ENCODE measurements at regions not wholly inside any gene's neighbourhood (a gene's known extent, or its start where the extent isn't known, plus 50 kb on each side); places are given as distances from the start of the nearest gene placed in this dataset.
"Not testable (repeated sequence)": the region's sequence is repeated elsewhere in the genome, so short reads cannot be mapped to it uniquely, and the experiment has no call there.

DNA sequence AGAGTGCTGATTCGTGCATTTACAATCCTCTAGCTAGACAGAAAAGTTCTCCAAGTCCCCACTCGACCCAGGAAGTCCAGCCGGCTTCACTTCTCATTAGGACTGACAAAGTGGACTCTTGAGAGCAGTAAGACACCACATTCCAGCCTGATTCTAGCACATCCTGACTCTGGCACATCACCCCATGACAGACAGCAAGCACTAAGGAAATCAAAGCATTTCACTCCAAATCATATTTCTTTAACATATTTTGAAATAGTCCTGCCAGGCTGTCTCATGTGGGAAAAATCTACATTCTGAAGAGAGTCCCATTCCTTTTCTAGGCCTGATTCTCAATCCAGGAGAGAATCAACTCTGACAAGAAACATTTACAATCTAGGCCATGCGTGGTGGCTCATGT is 478.5 kb upstream of the AMELY start:
- DNase-seq: peak in 1 of 4 experiments; percentile 0

DNA sequence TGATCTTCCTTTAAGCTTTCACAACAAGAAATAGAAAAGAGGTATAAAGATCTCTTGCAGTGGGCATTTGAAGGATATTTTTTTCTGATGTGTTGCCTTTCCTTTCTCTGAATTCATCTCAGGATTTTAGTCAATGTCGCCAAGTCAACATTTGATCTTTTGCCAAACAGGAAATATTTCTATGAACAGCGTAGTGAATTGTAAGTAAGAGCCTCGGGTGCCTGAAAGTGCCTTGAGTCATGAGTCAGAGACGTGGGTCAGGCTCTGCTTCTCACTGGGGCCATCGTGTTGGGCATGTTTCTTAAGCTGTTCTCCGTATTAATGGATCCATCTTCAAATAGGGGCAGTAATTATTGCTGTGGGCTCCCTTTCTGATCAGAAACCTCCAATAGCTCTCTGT is 471.4 kb upstream of the AMELY start:
- no peak for DNase-seq

GRCh38 chrY:7377091-7377490 is 465.5 kb upstream of the AMELY start:
- DNase-seq: no peak

GRCh38 chrY:7374485-7374884 is 462.9 kb upstream of the AMELY start:
- DNase-seq: not testable (repeated sequence)

- DNase-seq: not testable (repeated sequence)
Measured at GRCh38 chrY:7371953-7372352, 460.4 kb upstream of the AMELY start.

GRCh38 chrY:7371026-7371425 is 459.5 kb upstream of the AMELY start:
- DNase-seq: not testable (repeated sequence)

DNA sequence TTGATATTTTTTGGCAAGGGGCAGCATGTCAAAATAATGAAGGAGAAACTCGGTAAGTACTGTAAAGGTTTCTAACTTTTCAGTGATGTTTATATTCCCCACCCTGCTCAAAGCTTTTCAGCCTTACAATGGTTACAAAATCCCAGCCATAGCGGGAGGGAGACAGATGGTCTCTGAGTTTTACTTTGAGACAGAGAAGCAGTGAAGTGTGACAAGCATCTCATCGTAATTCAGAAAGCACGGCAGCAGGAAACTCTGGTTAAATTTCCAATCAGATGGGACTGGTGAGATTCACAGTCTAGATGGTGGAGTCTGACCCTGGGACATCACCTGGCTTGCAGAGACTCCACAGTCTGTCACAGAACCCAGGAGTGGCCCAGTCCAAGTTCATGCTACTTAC is 448.0 kb upstream of the AMELY start:
- DNase-seq: no peak

DNA sequence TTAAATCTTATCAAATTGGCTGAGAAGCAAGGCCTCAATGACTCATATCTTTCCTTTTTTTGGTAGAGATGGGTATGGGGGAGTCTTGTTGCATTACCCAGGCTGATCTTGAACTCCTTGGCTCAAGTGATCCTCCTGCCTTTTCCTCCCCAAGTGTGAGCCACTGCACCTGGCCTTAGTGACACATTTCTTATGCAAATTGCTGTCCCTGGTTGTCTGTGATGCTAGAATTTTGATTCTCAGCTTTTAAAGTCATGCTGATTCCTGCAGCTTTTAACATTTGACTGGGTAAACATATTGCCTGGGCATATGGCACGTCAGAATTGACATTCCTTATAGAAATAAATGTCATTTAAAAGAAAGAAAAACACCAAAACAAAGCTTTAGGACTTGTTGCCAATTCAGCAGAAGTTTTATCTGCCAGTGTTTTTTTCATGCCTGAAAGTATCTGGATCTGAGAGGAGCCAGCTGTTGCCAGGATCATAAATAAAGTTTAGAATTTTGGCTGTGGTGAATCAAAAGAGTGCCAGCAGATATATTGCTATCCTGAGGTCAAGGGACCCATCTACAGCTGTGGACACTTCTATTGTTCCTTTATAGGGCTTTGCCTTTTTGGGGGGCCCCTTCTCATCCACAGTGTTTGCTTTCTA is 446.7 kb upstream of the AMELY start:
- DNase-seq: no peak

GRCh38 chrY:7355891-7356290 is 444.3 kb upstream of the AMELY start:
- not testable (repeated sequence) for DNase-seq

DNA sequence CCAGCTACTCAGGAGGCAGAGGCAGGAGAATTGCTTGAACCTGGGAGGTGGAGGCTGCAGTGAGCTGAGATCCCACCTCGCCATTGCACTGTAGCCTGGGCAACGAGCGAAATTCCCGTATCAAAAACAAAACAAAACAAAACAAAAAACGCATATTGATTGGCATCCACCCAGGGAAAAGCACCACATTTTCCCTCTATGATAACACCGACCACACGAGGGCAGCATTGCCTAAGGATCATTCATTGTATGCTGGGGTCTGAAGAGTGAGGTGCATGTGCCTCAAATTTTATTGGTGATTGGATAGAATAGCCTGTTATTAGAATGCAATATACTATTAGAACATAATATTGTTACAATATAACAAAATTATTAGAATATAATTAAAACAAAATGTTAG is 433.1 kb upstream of the AMELY start:
- peak in 1 of 4 experiments; percentile 12 for DNase-seq

- no peak for DNase-seq
Measured at GRCh38 chrY:7343261-7343660, 431.7 kb upstream of the AMELY start.

GRCh38 chrY:7342732-7343131 is 431.2 kb upstream of the AMELY start:
- peak in 1 of 4 experiments; percentile 0 for DNase-seq

- DNase-seq: peak in 1 of 4 experiments; percentile 0
Measured at GRCh38 chrY:7339391-7340087, 428.0 kb upstream of the AMELY start.

DNA sequence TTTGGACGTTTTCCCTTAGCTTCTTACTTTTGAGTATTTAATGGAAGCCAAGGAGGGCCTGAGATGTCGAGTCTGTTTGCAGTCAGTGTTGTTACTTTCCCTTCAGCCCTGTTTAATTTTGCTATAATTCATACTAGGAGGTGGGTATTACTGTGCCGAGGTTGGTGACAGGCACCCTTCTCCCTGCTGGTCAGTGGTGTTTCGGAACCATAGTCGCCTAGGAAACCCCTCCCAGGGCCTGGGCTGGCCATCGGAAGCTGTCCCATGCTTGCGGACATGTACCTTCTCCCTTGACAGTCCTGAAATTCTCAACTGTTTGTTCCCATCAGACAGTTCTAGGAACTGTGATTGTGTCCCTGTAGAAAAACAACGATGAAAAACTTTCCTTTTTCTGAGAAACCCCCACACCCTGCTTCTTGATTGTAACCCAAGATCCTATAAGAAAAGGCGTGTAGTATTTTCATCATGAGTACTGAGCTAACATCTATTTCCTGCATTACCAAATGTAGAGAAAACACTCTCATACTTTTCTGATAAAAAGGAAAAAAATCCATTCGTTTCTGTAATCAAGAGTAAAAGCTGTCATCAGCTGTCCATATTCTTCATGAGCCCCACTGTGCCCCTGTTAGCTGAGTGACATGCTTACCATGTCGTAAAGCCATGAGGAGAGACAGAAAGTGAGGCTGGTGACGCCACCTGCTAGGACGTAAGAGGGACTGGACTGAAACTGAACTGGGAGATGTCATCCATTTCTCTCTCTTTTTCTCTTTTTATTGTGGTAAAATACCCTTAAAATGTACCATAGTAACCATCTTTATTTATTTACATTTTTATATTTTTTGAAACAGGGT is 424.7 kb upstream of the AMELY start:
- DNase-seq: no peak

DNA sequence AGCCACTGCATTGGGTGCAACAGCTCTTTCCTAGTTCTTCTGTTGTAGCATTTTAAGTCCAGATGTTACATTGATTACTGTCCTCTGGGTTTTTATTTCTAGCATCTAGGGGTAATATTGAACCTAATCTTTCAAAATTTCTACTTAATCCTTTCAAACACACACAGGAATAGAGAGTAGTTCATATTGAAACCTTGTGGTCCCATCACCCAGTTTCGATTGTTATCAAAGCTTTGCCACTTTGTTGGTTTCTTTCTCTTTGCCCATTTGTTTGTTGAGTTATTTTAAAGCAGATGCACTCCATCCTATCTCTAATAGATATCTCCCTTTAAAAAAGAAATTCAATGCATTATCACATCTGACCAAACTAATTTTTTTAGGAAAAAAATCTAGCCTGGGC is 422.9 kb upstream of the AMELY start:
- DNase-seq: no peak

- DNase-seq: peak in 1 of 4 experiments; percentile 0
Measured at GRCh38 chrY:7326296-7327246, 415.0 kb upstream of the AMELY start.

- DNase-seq: no peak
Measured at GRCh38 chrY:7325531-7325930, 414.0 kb upstream of the AMELY start.

GRCh38 chrY:7320751-7321150 is 409.2 kb upstream of the AMELY start:
- no peak for DNase-seq

GRCh38 chrY:7320171-7320570 is 408.6 kb upstream of the AMELY start:
- not testable (repeated sequence) for DNase-seq

- no peak for DNase-seq
Measured at GRCh38 chrY:7318122-7318521, 406.6 kb upstream of the AMELY start.

DNA sequence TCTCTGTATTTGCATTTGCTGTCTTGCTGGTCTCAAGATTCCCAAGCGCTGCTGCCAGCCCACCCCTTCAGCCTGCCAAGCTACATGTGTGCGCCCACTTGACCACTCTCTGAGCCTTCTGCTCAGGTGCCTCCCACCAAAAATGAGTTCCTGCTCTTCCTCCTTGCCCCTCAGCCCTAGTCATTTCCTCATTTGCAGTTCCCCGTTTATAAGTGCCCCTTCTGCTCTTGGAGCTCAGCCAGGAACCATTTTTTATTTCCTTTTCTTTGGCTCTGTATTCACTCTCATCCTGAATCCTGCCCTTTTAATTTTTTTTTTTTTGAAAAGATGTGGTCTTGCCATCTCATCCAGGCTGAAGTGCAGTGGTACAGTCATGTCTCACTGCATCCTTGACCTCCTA is 406.0 kb upstream of the AMELY start:
- no peak for DNase-seq

DNA sequence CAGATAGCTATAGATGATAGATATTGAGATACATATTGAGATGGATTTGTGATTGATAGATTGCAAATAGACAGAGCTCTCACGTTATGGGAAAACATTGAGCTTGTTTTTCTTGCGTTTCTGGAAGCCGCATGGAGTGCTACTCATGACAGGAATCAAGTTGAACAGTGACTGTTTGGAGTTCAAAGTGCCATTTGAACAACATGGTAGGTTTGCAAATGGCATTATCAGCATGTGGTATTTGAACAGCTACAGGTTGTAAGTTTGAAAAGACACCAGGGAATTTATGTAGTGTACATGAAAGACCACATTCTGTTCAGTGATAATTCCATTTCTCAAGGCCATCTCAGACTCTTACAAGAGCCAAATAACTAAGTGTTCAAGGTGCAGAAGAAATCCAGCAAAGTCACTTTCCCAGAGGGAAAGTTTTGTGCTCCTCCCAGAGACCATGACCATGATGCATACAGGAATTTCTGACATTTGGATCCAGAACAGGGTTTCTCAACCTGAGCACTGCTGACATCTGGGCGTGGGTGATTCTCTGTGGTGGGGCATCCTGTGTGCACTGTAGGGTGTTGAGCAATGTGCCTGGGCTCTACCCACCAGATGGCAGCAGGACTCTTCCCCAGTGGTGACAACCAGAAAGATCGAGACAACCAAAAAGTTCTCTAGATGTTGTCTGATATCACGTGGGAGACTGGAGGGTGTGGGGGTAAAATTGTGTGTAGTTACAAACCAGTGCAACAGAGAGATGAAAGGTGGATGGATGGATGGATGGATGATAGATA is 399.1 kb upstream of the AMELY start:
- peak in 2 of 4 experiments; percentile 2 to 42 for DNase-seq

All from activated naive CD4-positive, alpha-beta T cell (primary cell).